Activated T-cell treated with anti-CD3 and anti-CD28 coated beads for 24 hours (primary cell): ENCODE measurements at regions not wholly inside any gene's neighbourhood (a gene's known extent, or its start where the extent isn't known, plus 50 kb on each side); places are given as distances from the start of the nearest gene placed in this dataset.

Experiments used
- DNase-seq: peaks from one replicate; pipeline ENCODE4 v3.0.0-alpha.2; 2020; ENCODE audit warnings: low read depth

- no peak for DNase-seq
Observed at GRCh38 chr2:204012072-204012653, 75.6 kb downstream of the ICOS start.

GRCh38 chr2:204015118-204015843 is 78.7 kb downstream of the ICOS start:
- DNase-seq = no peak

- no peak for DNase-seq
Observed at GRCh38 chr2:204018717-204019116, 82.2 kb downstream of the ICOS start.

GRCh38 chr2:204019572-204020501 is 83.3 kb downstream of the ICOS start:
- peak; percentile 59 for DNase-seq

GRCh38 chr2:204021290-204022081 is 84.9 kb downstream of the ICOS start:
- no peak for DNase-seq

- no peak for DNase-seq
Observed at GRCh38 chr2:204022550-204022949, 86.0 kb downstream of the ICOS start.

GRCh38 chr2:204023088-204023487 is 86.5 kb downstream of the ICOS start:
- no peak for DNase-seq

- DNase-seq = no peak
Observed at GRCh38 chr2:204024503-204024902, 87.9 kb downstream of the ICOS start.

GRCh38 chr2:204024906-204025475 is 88.4 kb downstream of the ICOS start:
- DNase-seq = no peak

- no peak for DNase-seq
Observed at GRCh38 chr2:204026294-204026693, 89.7 kb downstream of the ICOS start.

- DNase-seq = no peak
Observed at GRCh38 chr2:204027091-204027490, 90.5 kb downstream of the ICOS start.

GRCh38 chr2:204030322-204030721 is 93.8 kb downstream of the ICOS start:
- DNase-seq = no peak

- no peak for DNase-seq
Observed at GRCh38 chr2:204031056-204031455, 94.5 kb downstream of the ICOS start.

GRCh38 chr2:204032301-204032700 is 95.7 kb downstream of the ICOS start:
- DNase-seq = no peak

GRCh38 chr2:204033611-204034495 is 97.3 kb downstream of the ICOS start:
- DNase-seq = no peak

- DNase-seq = no peak
Observed at GRCh38 chr2:204036706-204037105, 100.1 kb downstream of the ICOS start.

- no peak for DNase-seq
Observed at GRCh38 chr2:204037286-204037685, 100.7 kb downstream of the ICOS start.

- no peak for DNase-seq
Observed at GRCh38 chr2:204039298-204039838, 102.8 kb downstream of the ICOS start.

- DNase-seq = no peak
Observed at GRCh38 chr2:204040016-204040415, 103.5 kb downstream of the ICOS start.

- DNase-seq = no peak
Observed at GRCh38 chr2:204042401-204042800, 105.8 kb downstream of the ICOS start.
